ENCODE measurements at regions not wholly inside any gene's neighbourhood (a gene's known extent, or its start where the extent isn't known, plus 50 kb on each side); places are given as distances from the start of the nearest gene placed in this dataset.
"Not testable (repeated sequence)": the region's sequence is repeated elsewhere in the genome, so short reads cannot be mapped to it uniquely, and the experiment has no call there.

DNA sequence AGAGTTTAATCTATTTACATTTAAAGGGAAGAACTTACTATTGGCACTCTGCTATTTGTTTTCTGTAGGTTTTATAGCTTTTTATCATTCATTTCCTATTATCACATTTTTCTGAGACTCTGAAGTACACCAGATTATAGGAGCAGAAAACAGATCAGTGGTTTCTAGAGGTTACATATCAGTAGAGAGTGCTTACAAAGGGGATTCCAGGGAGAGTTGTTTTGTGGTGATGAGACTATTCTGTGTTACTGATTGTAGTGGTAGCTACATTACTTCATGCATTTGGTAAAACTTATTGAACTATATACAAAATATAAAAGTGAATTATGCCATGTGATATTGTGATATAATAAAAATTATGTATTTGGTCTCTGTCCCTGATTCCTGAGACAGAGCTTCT lies 259.2 kb downstream of the SPATA31A6 start:
- TF ChIP-seq, protein P1, sequence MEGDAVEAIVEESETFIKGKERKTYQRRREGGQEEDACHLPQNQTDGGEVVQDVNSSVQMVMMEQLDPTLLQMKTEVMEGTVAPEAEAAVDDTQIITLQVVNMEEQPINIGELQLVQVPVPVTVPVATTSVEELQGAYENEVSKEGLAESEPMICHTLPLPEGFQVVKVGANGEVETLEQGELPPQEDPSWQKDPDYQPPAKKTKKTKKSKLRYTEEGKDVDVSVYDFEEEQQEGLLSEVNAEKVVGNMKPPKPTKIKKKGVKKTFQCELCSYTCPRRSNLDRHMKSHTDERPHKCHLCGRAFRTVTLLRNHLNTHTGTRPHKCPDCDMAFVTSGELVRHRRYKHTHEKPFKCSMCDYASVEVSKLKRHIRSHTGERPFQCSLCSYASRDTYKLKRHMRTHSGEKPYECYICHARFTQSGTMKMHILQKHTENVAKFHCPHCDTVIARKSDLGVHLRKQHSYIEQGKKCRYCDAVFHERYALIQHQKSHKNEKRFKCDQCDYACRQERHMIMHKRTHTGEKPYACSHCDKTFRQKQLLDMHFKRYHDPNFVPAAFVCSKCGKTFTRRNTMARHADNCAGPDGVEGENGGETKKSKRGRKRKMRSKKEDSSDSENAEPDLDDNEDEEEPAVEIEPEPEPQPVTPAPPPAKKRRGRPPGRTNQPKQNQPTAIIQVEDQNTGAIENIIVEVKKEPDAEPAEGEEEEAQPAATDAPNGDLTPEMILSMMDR (IDR thresholded peaks at IDR 0.05 in 2 of 3, conservative IDR thresholded peaks at IDR 0.05 in 1 of 3; ENCODE audit: borderline replicate concordance in 1 of 3, insufficient read depth in 1 of 3, low read depth in 2 of 3, low read length in 2 of 3), result not testable (repeated sequence)
- TF ChIP-seq ZNF274 (IDR thresholded peaks at IDR 0.05; ENCODE audit: low read depth, low read length); SP1 (IDR thresholded peaks at IDR 0.05; ENCODE audit: low read depth): not testable (repeated sequence)

All from HCT116 (cell line).